CD4-positive, alpha-beta T cell treated with Interleukin-4 for 4 hours (primary cell): ENCODE measurements at regions not wholly inside any gene's neighbourhood (a gene's known extent, or its start where the extent isn't known, plus 50 kb on each side); places are given as distances from the start of the nearest gene placed in this dataset.
"Not testable (repeated sequence)": the region's sequence is repeated elsewhere in the genome, so short reads cannot be mapped to it uniquely, and the experiment has no call there.

Source experiments
- DNase-seq: peaks from one replicate; pipeline ENCODE4 v3.0.0-alpha.2; 2020

GRCh38 chr16:48003206-48003907, 152.4 kb downstream of the ABCC12 start:
- DNase-seq, result no peak

GRCh38 chr16:48001324-48001895, 154.4 kb downstream of the ABCC12 start:
- no peak for DNase-seq

GRCh38 chr16:48000622-48001021, 155.2 kb downstream of the ABCC12 start:
- DNase-seq, result no peak

DNA sequence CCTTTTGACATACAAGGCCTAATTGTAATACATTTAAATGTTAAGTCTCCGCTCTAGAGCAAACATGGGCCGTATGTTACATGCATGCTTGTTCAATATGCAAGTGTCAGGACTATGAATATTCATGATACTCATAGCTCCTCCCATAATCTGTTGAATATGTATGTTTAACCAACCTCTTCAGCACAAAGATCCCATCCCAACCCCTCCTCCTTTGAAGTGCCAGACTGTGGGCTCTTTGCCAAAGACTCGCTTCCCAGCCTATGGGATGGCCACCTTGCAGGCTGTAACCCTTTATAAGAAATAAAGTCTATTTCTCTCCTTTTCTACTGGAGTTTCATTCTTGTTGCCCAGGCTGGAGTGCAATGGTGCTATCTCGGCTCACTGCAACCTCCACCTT, 156.2 kb downstream of the ABCC12 start:
- DNase-seq, result no peak

DNA sequence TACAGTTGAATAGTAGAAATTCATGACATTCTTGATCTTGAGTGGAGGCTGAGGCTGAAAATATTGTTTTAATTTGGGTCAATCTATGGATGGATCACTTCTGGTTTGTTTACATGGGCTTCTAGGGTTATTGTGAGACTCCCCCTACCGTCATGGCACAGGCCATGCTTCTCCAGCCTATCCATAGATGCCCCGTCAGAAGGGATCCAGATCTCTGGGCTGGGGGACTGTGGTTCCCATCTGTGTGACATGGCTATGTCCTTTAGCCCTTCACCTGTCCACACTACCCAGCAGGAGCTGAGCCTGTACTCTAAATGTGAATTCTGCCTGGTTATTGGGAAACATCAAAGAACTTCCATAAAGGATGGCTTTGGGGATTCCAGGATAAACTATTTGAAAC, 160.4 kb downstream of the ABCC12 start:
- DNase-seq, result no peak

DNA sequence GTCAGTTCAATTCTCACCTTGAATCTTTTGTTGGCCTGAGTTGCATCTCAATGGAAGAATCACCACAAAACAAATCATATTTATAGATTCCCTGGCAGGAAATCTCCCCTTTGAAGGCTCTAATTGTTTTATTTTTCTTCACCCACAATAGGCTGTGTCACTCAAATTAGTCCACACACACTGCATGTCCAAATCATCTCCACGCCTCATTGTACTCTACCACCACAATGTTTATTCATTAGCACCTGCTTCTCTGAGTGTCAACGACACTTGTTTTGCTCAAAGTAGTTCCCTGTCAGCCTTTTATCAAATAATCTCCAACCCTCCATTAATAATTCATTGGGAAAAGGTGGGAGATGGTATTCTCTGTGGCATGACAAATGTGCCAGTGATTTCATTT, 164.3 kb downstream of the ABCC12 start:
- DNase-seq, result no peak

DNA sequence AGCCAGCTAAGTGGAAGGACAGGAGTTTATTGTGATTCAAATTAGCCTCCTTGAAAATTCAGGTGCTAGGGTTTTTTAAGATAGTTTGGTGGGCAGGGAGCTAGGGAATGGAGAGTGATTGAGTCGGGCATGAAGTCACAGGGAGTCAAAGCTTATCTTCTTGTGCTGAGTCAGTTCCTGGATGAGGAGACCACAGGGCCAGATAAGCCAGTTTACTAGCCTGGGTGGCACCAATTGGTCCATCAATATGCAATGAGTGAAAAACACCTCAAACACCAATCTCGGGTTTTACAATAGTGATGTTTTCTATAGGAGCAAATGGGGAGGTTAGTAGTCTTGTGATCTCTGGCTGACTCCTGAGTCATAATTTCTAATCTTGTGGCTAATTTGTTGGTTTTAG, 165.1 kb downstream of the ABCC12 start:
- no peak for DNase-seq

- no peak for DNase-seq
Measured at GRCh38 chr16:47987136-47987535, 168.7 kb downstream of the ABCC12 start.

GRCh38 chr16:47986031-47986430, 169.8 kb downstream of the ABCC12 start:
- no peak for DNase-seq

GRCh38 chr16:47984669-47985068, 171.1 kb downstream of the ABCC12 start:
- DNase-seq, result no peak

DNA sequence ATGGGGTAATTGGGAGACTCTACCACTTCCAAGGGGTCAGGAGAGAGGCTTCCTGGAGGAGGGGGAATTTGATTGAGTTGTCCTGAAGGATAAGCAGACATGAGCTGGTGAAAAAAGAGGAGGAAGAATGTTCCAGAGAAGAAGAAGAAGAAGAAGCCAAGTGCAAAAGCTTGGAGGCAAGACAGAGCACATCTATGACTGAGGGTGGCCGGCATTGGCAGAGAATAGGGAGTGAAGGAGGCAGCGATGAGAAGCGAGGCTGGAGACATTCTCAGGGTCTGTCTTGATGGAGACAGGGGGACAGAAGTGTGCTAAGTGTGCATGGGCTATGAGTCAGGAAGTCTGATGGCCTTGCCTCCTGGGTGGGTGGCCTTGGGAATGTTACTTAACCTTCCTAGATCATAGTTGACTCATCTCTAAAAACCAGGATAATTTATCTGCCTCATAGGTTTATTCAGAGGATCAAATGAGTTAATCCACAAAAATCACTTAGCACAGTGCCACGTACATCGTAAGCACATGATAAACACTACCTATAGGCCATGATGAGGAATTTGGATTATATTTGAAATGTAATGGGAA, 171.7 kb downstream of the ABCC12 start:
- DNase-seq, result no peak

- no peak for DNase-seq
Measured at GRCh38 chr16:47980212-47980611, 175.6 kb downstream of the ABCC12 start.

DNA sequence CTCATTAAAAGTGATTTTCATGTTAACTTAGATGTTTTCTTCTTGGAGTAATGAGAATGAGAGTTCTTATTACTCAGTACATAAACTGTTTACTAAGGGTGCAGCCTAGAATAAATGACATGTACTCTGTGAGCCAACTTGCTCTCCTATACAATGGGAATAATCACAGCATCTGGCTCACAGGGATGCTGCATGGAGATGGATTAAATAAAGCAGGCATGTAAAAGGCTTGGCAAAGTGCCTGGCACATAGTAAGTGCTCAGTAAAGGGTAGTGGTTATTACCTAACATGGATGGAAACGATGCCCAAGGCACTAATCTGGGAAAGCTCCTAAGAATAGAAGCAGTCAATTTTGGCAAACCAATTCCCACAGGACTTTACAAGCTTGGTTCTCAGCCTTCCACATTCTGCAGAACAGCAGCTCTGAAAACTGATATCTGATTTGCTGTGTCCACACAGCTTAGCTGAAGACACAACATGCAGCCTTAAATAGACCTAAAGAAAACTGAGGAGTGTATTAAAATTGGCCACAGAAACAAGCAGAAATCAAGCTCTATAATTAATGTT, 176.1 kb downstream of the ABCC12 start:
- no peak for DNase-seq

DNA sequence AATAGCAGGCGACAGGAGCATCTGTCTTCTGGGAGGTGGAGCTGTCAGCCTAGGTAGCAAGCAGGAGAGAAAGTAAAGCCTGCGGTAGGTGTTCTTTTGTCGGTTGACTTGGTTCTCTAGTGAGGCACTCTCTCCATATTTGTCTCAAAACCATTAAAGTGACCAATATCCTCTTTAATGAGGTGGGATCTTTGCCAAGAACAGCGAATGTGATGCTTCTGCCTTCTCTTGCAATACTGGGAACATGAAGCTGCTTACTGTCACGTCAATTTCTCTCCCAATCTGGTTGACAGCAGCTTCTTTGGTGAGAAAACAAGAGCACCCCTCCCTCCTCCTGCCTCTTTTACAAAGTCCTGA, 176.7 kb downstream of the ABCC12 start:
- DNase-seq, result no peak

DNA sequence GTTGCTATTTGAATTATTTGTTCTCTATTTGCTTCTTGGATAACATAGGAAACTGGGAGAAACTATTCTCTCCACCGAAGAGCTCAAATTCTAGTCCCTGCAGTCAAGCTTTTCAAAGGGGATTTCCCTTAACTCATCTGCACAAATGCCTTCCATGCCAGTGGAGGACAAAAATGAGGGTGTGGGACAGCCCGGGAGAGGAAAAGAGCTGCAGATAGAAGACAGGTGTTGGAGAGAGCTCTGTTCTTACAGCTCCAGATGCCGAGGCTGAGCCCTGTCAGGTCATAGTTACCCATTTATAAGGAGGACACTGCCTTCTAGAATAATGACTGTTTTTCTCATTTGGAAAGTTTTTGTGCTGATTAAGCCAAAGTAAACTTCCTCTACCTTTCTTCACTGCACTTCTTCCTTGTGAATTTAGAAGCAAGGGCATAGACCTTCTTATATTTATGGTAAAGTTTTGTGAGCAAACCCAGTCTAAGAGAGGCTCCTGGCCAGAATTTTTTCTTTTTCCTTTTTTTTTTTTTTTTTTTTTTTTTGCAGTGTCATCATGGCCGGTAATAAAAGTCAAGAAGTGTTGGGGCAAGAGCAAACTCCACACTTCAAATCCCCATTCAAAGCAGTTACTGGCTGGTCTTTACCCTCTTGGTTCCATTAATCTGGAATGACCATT, 177.2 kb downstream of the ABCC12 start:
- no peak for DNase-seq

- DNase-seq, result no peak
Measured at GRCh38 chr16:47977802-47978201, 178.0 kb downstream of the ABCC12 start.

GRCh38 chr16:47976636-47977210, 179.1 kb downstream of the ABCC12 start:
- DNase-seq, result no peak

DNA sequence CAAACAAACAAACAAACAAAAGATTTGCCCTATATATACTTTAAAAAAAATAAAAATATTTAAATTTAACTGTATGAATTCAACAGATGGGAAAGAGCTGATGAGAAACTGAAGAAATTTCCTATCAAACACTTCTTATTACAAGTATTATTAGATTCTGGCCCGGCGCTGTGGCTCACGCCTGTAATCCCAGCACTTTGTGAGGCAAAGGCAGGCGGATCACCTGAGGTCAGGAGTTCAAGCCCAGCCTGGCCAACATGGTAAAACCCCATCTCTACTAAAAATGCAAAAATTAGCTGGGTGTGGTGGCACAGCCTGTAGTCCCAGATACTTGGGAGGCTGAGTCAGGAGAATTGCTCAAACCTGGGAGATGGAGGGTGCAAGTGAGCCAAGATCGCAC, 180.8 kb downstream of the ABCC12 start:
- DNase-seq, result not testable (repeated sequence)

DNA sequence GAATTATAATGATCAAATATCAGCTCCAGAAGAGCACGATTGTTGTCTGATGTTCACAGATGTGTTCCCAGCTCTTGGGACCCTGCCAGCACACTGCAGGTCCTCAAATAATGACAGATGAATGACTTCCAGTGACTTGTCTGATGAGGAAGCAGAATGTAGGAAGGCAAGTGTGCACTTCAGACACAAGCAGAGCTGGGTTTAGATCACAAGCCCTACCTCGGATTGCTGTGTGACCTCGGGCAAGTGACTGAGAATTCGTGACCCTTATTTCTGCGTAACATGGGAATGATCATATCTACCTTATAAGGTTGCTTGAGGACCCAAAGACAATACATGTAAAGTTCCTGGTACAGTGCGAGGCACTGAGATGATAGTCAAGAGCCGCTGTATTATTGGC, 182.2 kb downstream of the ABCC12 start:
- DNase-seq, result no peak

GRCh38 chr16:47972246-47972985, 183.4 kb downstream of the ABCC12 start:
- no peak for DNase-seq

DNA sequence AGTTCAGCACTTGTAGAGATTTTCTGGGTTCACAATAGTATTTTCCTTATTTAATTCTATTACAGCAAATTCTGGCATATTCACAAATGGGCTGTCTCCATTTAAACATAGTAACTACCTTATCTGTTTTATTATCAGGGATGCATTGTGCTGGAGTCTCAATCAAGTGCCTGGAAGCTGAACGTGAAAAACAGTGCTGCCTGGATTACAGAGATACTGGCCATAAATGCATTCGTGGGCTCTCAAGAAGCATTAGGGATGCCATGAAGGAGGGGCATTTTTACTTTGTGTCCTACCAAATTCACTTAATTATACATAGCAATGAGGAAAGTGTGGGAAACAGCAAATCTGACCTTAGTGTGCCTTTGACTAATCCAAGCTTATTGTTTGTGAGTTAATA, 184.6 kb downstream of the ABCC12 start:
- DNase-seq, result no peak

- DNase-seq, result no peak
Measured at GRCh38 chr16:47970291-47970931, 185.4 kb downstream of the ABCC12 start.
